ENCODE measurements at regions not wholly inside any gene's neighbourhood (a gene's known extent, or its start where the extent isn't known, plus 50 kb on each side); places are given as distances from the start of the nearest gene placed in this dataset.

DNA sequence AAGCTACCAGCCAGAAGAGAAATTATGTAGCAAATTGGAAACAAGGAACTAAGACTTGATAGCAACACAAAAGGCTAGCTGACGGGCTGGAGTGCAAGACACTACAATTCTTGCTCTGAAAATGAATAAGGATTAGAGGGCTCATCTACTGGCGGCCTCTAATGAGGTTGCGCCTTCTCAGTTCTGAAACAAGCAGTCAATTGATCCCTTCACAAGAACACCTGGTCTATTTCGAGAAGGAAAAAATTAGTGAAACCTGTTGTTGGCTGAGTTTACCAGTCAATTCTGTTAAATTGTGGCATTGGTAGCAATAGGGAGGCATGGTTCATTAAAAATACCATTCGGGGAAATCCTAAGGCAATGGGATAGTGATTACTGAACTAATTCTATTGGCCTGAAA lies 74.8 kb upstream of the JARID2 start:
- no peak overlapping the region for H3K4ac ChIP-seq (ENCODE audit: low read depth, low read length)
- peaks cover 27 to 31% of the 10 kb centered on the region in 2 experiments for H3K4me1 Mint-ChIP-seq
- H2AFZ ChIP-seq (ENCODE audit: low read length): no peak overlapping the region
- no peaks in the 10 kb centered on the region for H3K23me2 ChIP-seq (ENCODE audit: insufficient read length, low read depth, low read length, poor library complexity, severe bottlenecking)
- H3K9me3 ChIP-seq (ENCODE audit: control insufficient read depth, low read depth, low read length): no peaks in the 10 kb centered on the region
- H3T11ph ChIP-seq (ENCODE audit: low read length): no peak overlapping the region
- no peak overlapping the region for H3K14ac ChIP-seq (ENCODE audit: insufficient read depth, low read length)
- H3K27ac ChIP-seq (ENCODE audit: insufficient read length, low read depth, low read length): no peak overlapping the region
- H3K4me1 ChIP-seq (ENCODE audit: insufficient read depth, low read length): no peaks in the 10 kb centered on the region; the same call in none of the 2 replicates
- H3K56ac ChIP-seq (ENCODE audit: insufficient read length, low read depth, low read length): no peak overlapping the region
- H2BK12ac ChIP-seq (ENCODE audit: insufficient read length, low read depth, low read length): no peak overlapping the region
- no peak overlapping the region for H2BK120ac ChIP-seq (ENCODE audit: low read depth, low read length, poor library complexity, severe bottlenecking)
- no peak overlapping the region for H3K4me2 ChIP-seq (ENCODE audit: insufficient read depth, insufficient read length, low read length)
- DNase-seq: no peak
- no peak overlapping the region for H2BK20ac ChIP-seq (ENCODE audit: low read depth, low read length, poor library complexity, severe bottlenecking)
- no peak overlapping the region for H3K18ac ChIP-seq (ENCODE audit: insufficient read length, low read depth, low read length)
- TF ChIP-seq, protein P1, sequence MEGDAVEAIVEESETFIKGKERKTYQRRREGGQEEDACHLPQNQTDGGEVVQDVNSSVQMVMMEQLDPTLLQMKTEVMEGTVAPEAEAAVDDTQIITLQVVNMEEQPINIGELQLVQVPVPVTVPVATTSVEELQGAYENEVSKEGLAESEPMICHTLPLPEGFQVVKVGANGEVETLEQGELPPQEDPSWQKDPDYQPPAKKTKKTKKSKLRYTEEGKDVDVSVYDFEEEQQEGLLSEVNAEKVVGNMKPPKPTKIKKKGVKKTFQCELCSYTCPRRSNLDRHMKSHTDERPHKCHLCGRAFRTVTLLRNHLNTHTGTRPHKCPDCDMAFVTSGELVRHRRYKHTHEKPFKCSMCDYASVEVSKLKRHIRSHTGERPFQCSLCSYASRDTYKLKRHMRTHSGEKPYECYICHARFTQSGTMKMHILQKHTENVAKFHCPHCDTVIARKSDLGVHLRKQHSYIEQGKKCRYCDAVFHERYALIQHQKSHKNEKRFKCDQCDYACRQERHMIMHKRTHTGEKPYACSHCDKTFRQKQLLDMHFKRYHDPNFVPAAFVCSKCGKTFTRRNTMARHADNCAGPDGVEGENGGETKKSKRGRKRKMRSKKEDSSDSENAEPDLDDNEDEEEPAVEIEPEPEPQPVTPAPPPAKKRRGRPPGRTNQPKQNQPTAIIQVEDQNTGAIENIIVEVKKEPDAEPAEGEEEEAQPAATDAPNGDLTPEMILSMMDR (conservative IDR thresholded peaks at IDR 0.05): no peak
- H2BK15ac ChIP-seq (ENCODE audit: low read depth, low read length): no peak overlapping the region
- H3K9me3 Mint-ChIP-seq: no peaks in the 10 kb centered on the region
- H3K27me3 ChIP-seq (ENCODE audit: insufficient read depth, low read length): no peaks in the 10 kb centered on the region
- no peak overlapping the region for H4K5ac ChIP-seq (ENCODE audit: insufficient read length, low read depth, low read length)
- H2AK5ac ChIP-seq (ENCODE audit: insufficient read length, low read length): no peak overlapping the region
- no peak overlapping the region for H3K23ac ChIP-seq (ENCODE audit: insufficient read length, low read depth, low read length)
- H3K9ac ChIP-seq (ENCODE audit: extremely low read depth, insufficient read length, low read length): no peak overlapping the region
- H3K79me1 ChIP-seq (ENCODE audit: insufficient read depth, low read depth, low read length, poor library complexity, severe bottlenecking): no peaks in the 10 kb centered on the region
- H3K79me2 ChIP-seq (ENCODE audit: insufficient read depth, low read length): no peaks in the 10 kb centered on the region
- H3K27ac Mint-ChIP-seq: no peak overlapping the region; a peak in 1 of 7 replicates
- H4K20me1 ChIP-seq (ENCODE audit: control insufficient read depth, insufficient read depth, insufficient read length): no peaks in the 10 kb centered on the region
- H3K36me3 Mint-ChIP-seq (ENCODE audit: insufficient read depth in 1 of 3, low read depth in 3 of 3): no peaks in the 10 kb centered on the region
- H3K4me3 Mint-ChIP-seq: no peak overlapping the region
- no peak overlapping the region for H4K91ac ChIP-seq (ENCODE audit: insufficient read length, low read depth, low read length)
- no CpG with 5 or more reads among the region's 5 CpGs for WGBS (ENCODE audit: extremely low coverage, insufficient read length, low lambda C conversion rate)
- no peak overlapping the region for H4K8ac ChIP-seq (replicated peaks; ENCODE audit: insufficient read length, low read depth, low read length)
- no peaks in the 10 kb centered on the region for H3K27me3 Mint-ChIP-seq (ENCODE audit: low read depth)
- no peak overlapping the region for H2BK5ac ChIP-seq (ENCODE audit: insufficient read length, low read length)
